ENCODE measurements at regions not wholly inside any gene's neighbourhood (a gene's known extent, or its start where the extent isn't known, plus 50 kb on each side); places are given as distances from the start of the nearest gene placed in this dataset.

GRCh38 chr3:132880986-132881385, 157.2 kb upstream of the TMEM108 start:
- TF ChIP-seq, protein P1, sequence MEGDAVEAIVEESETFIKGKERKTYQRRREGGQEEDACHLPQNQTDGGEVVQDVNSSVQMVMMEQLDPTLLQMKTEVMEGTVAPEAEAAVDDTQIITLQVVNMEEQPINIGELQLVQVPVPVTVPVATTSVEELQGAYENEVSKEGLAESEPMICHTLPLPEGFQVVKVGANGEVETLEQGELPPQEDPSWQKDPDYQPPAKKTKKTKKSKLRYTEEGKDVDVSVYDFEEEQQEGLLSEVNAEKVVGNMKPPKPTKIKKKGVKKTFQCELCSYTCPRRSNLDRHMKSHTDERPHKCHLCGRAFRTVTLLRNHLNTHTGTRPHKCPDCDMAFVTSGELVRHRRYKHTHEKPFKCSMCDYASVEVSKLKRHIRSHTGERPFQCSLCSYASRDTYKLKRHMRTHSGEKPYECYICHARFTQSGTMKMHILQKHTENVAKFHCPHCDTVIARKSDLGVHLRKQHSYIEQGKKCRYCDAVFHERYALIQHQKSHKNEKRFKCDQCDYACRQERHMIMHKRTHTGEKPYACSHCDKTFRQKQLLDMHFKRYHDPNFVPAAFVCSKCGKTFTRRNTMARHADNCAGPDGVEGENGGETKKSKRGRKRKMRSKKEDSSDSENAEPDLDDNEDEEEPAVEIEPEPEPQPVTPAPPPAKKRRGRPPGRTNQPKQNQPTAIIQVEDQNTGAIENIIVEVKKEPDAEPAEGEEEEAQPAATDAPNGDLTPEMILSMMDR (IDR thresholded peaks at IDR 0.05; ENCODE audit: low read depth, low read length, missing control alignments): no peak
- no peak for DNase-seq (ENCODE audit: low read depth)
- in situ Hi-C loops (cut with HindIII; ENCODE audit: low sequenced_read_pairs): no loop called here
- H3K4me3 ChIP-seq (ENCODE audit: low read depth, low read length): no peak overlapping the region

DNA sequence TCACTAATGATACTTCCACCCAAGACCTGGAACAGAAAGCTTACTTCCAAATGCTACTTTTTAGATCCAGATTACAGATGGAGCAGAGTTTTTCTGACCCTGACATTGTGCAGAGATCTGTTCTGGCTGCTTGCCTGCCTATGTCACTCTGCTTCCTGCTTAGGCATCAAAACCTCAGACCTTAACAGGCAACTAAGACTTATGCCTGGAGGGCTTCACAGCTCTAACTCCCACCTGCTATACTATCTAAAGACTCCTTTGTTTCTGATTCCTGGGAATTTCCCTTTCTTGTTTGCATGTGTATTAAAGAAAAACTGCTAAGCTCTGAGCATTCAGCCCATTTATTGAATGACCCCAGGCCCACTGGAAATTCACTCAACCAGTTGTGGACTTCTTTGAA, 157.4 kb upstream of the NPHP3 start:
- in situ Hi-C loops (cut with HindIII; ENCODE audit: low sequenced_read_pairs): no loop called here
- TF ChIP-seq, protein P1 (IDR thresholded peaks at IDR 0.05; ENCODE audit: low read depth, low read length, missing control alignments): no peak
- no peak for DNase-seq (ENCODE audit: low read depth)

DNA sequence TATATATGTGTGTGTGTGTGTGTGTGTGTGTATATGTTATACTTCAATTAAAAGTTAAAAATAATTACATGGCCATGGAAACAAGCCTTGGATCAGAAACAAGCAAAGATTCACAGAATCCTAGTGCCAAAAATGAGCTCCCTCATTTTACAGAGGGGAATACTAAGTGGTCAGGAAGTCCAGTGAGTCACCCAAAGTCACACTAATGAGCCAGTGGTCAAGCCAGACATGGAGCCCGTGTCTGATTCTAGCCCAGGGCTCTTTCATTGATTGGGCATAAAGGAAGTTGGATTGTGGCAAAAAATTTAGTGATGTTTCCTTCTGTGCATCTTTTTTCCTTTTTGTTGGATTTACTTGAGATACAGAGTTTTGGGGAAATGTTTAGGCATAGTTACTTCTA, 152.5 kb upstream of the NPHP3 start:
- in situ Hi-C loops (cut with HindIII; ENCODE audit: low sequenced_read_pairs): no loop called here

More for the DNA sequence above, 157.4 kb upstream of the NPHP3 start:
- H3K4me3 ChIP-seq (ENCODE audit: low read depth, low read length): no peak overlapping the region

DNA sequence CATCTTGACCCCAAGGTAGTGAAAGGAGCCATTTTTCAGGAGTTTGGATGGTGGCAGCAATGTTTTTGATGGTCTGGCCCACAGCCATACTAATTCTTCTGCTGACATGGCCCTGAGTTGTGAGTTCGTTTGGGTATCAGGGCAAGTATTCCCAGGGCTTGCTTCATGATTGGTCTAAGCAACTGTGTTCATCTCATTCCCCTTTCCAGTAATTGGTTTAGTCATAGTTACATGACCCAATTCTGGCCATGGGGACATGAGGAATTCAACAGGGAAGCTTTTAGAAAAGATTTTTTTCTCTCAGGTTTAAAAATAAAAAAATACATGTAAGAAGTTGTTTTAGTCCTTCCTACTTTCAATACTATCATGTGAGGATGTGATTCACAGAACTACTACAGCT, 150.5 kb upstream of the NPHP3 start:
- no peak overlapping the region for H3K4me3 ChIP-seq (ENCODE audit: low read depth, low read length)
- DNase-seq (ENCODE audit: low read depth): no peak
- TF ChIP-seq, protein P1 (IDR thresholded peaks at IDR 0.05; ENCODE audit: low read depth, low read length, missing control alignments): no peak
- in situ Hi-C loops (cut with HindIII; ENCODE audit: low sequenced_read_pairs): no loop called here

More for the DNA sequence above, 152.5 kb upstream of the NPHP3 start:
- TF ChIP-seq, protein P1 (IDR thresholded peaks at IDR 0.05; ENCODE audit: low read depth, low read length, missing control alignments): no peak
- DNase-seq (ENCODE audit: low read depth): no peak
- no peak overlapping the region for H3K4me3 ChIP-seq (ENCODE audit: low read depth, low read length)

DNA sequence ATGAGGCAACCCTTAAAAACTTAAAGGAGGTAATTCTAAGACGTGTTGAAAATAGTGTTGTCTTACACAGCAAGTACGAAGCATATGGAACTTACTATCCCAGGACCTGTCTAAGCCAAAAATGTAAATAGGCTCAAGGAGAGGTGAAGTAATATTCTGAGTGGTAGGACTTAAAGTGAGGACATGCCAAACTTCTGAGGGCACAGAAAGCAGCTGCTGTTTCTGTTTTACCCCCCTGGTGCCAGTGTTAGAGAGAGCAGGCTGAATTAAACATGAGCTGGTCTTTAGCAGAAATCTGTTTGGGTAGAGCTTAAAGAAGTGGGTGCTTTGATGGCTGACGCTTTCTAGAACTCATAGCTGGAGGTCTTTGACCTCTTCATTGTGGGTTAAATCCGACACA, 149.7 kb upstream of the NPHP3 start:
- no peak for DNase-seq (ENCODE audit: low read depth)
- no peak overlapping the region for H3K4me3 ChIP-seq (ENCODE audit: low read depth, low read length)
- in situ Hi-C loops (cut with HindIII; ENCODE audit: low sequenced_read_pairs): no loop called here
- TF ChIP-seq, protein P1 (IDR thresholded peaks at IDR 0.05; ENCODE audit: low read depth, low read length, missing control alignments): no peak

- TF ChIP-seq, protein P1 (IDR thresholded peaks at IDR 0.05; ENCODE audit: low read depth, low read length, missing control alignments): no peak
- no peak overlapping the region for H3K4me3 ChIP-seq (ENCODE audit: low read depth, low read length)
- in situ Hi-C loops (cut with HindIII; ENCODE audit: low sequenced_read_pairs): no loop called here
- no peak for DNase-seq (ENCODE audit: low read depth)
Observed at GRCh38 chr3:132870541-132870940, 148.3 kb upstream of the NPHP3 start.

DNA sequence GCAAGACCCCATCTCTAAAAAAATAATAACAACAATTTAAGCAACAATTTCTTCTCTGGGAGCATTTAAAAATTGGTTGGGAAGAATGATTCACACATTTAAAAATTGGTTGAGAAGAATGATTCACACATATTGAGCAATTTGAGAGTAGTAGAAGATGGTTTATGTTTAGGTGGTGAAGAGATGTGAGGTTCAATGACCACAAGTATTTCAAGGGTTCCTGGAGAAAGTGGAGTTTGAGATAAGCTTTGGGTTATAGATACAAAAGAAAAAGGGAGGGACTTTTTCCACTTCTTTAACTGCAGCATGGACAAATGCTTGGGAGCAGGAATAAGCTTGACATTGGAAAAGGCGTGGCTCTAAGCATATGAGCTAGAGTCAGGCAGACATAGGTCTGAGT, 145.7 kb upstream of the NPHP3 start:
- in situ Hi-C loops (cut with HindIII; ENCODE audit: low sequenced_read_pairs): no loop called here

More for the DNA sequence above, 145.7 kb upstream of the NPHP3 start:
- H3K4me3 ChIP-seq (ENCODE audit: low read depth, low read length): no peak overlapping the region
- peak; percentile 13 for DNase-seq (ENCODE audit: low read depth)
- TF ChIP-seq, protein P1 (IDR thresholded peaks at IDR 0.05; ENCODE audit: low read depth, low read length, missing control alignments): no peak

Data from astrocyte of the cerebellum (primary cell).